ENCODE measurements at regions not wholly inside any gene's neighbourhood (a gene's known extent, or its start where the extent isn't known, plus 50 kb on each side); places are given as distances from the start of the nearest gene placed in this dataset.

DNA sequence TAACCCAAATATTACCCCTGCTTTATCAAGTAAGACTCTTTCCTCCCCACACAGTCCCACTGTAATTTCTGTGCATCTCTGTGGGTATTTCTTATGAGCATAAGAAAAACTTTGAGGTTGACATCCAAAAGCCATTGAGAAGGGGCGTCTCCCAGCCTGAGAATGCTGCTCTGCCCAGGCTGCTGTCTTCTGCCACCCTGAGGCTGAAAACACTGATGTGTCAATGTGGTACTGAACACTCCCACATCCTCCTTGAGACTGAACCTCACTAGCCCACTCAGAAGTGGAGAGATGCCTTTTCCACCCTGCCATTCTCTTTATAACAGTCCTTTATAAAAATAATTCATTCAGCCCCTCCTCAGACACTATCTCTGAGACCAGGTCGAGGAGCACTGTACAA lies 120.8 kb downstream of the SMIM20 start:
- Histone ChIP-seq H3K4me1 (ENCODE audit: control insufficient read depth, insufficient read depth, low read length) (no peaks in the 10 kb centered on the region), H3K27ac (ENCODE audit: low read length) (no peak overlapping the region), H3K27me3 (ENCODE audit: control insufficient read depth, insufficient read depth, low read length) (no peaks in the 10 kb centered on the region), H3K36me3 (ENCODE audit: control insufficient read depth, insufficient read depth, low read length) (no peaks in the 10 kb centered on the region), H3K4me3 (ENCODE audit: low read depth in 2 of 2, low read length in 2 of 2) (no peak overlapping the region), H3K9me3 (ENCODE audit: control insufficient read depth, insufficient read depth, low read depth, low read length) (no peaks in the 10 kb centered on the region)
- no peak for ATAC-seq
- in situ Hi-C loops (cut with HindIII; ENCODE audit: low pct_unique_long_range_greater_than_20kb, low sequenced_read_pairs): no loop called here
- CTCF ChIA-PET: no interaction called here
- intact Hi-C loops (cut with micrococcal nuclease; ENCODE audit: unreplicated experiment): no loop called here
- TF ChIP-seq, protein P1, sequence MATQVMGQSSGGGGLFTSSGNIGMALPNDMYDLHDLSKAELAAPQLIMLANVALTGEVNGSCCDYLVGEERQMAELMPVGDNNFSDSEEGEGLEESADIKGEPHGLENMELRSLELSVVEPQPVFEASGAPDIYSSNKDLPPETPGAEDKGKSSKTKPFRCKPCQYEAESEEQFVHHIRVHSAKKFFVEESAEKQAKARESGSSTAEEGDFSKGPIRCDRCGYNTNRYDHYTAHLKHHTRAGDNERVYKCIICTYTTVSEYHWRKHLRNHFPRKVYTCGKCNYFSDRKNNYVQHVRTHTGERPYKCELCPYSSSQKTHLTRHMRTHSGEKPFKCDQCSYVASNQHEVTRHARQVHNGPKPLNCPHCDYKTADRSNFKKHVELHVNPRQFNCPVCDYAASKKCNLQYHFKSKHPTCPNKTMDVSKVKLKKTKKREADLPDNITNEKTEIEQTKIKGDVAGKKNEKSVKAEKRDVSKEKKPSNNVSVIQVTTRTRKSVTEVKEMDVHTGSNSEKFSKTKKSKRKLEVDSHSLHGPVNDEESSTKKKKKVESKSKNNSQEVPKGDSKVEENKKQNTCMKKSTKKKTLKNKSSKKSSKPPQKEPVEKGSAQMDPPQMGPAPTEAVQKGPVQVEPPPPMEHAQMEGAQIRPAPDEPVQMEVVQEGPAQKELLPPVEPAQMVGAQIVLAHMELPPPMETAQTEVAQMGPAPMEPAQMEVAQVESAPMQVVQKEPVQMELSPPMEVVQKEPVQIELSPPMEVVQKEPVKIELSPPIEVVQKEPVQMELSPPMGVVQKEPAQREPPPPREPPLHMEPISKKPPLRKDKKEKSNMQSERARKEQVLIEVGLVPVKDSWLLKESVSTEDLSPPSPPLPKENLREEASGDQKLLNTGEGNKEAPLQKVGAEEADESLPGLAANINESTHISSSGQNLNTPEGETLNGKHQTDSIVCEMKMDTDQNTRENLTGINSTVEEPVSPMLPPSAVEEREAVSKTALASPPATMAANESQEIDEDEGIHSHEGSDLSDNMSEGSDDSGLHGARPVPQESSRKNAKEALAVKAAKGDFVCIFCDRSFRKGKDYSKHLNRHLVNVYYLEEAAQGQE (IDR thresholded peaks at IDR 0.05; ENCODE audit: insufficient read depth in 1 of 2, low read depth in 2 of 2, low read length in 1 of 2): no peak
- TF ChIP-seq SIN3A (IDR thresholded peaks at IDR 0.05; ENCODE audit: borderline replicate concordance, insufficient read depth, low read depth, low read length) (no peak), TCF7L2 (IDR thresholded peaks at IDR 0.05; ENCODE audit: low read depth, low read length) (no peak), POLR2AphosphoS5 (IDR thresholded peaks at IDR 0.05; ENCODE audit: low read depth, low read length) (no peak)
- TF ChIP-seq, protein P2, sequence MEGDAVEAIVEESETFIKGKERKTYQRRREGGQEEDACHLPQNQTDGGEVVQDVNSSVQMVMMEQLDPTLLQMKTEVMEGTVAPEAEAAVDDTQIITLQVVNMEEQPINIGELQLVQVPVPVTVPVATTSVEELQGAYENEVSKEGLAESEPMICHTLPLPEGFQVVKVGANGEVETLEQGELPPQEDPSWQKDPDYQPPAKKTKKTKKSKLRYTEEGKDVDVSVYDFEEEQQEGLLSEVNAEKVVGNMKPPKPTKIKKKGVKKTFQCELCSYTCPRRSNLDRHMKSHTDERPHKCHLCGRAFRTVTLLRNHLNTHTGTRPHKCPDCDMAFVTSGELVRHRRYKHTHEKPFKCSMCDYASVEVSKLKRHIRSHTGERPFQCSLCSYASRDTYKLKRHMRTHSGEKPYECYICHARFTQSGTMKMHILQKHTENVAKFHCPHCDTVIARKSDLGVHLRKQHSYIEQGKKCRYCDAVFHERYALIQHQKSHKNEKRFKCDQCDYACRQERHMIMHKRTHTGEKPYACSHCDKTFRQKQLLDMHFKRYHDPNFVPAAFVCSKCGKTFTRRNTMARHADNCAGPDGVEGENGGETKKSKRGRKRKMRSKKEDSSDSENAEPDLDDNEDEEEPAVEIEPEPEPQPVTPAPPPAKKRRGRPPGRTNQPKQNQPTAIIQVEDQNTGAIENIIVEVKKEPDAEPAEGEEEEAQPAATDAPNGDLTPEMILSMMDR (IDR thresholded peaks at IDR 0.05): no peak
- no peak for DNase-seq (ENCODE audit: low read depth, low spot score)
- POLR2A ChIA-PET: no interaction called here
- no TSS peak for BruUV-seq (replicated peaks)

DNA sequence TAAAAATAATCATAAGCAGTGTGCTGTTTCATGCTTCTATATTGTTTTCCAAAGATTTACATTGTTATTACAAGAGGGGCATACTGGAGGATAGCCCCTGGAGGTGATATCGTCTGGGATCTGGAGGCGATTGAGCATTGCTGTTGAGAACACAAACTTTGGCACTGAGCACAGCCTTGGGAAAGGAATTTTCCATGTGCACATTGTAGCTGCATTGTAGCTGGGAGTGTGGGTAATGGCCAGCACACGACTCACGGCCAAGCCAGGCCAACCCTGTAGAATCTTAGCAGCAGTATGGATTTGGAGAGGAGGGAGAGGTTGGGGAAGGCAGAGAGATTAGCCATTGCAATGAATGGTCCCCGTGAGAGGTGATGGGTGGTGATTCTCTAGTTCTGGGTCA lies 121.9 kb downstream of the SMIM20 start:
- ATAC-seq: no peak
- in situ Hi-C loops (cut with HindIII; ENCODE audit: low pct_unique_long_range_greater_than_20kb, low sequenced_read_pairs): no loop called here
- CTCF ChIA-PET: no interaction called here
- Histone ChIP-seq H3K4me3 (ENCODE audit: low read depth in 2 of 2, low read length in 2 of 2) (no peak overlapping the region), H3K36me3 (ENCODE audit: control insufficient read depth, insufficient read depth, low read length) (no peaks in the 10 kb centered on the region), H3K9me3 (ENCODE audit: control insufficient read depth, insufficient read depth, low read depth, low read length) (no peaks in the 10 kb centered on the region), H3K27me3 (ENCODE audit: control insufficient read depth, insufficient read depth, low read length) (no peaks in the 10 kb centered on the region), H3K4me1 (ENCODE audit: control insufficient read depth, insufficient read depth, low read length) (no peaks in the 10 kb centered on the region), H3K27ac (ENCODE audit: low read length) (no peak overlapping the region)
- no peak for DNase-seq (ENCODE audit: low read depth, low spot score)
- POLR2A ChIA-PET: no interaction called here
- no peak for TF ChIP-seq TCF7L2 (IDR thresholded peaks at IDR 0.05; ENCODE audit: low read depth, low read length)
- TF ChIP-seq, protein P2 (IDR thresholded peaks at IDR 0.05): no peak
- TF ChIP-seq SIN3A (IDR thresholded peaks at IDR 0.05; ENCODE audit: borderline replicate concordance, insufficient read depth, low read depth, low read length): no peak
- TF ChIP-seq POLR2AphosphoS5 (IDR thresholded peaks at IDR 0.05; ENCODE audit: low read depth, low read length): no peak
- TF ChIP-seq, protein P1 (IDR thresholded peaks at IDR 0.05; ENCODE audit: insufficient read depth in 1 of 2, low read depth in 2 of 2, low read length in 1 of 2): no peak
- intact Hi-C loops (cut with micrococcal nuclease; ENCODE audit: unreplicated experiment): no loop called here
- no TSS peak for BruUV-seq (replicated peaks)

Data from Panc1 (cell line).